ENCODE measurements at regions not wholly inside any gene's neighbourhood (a gene's known extent, or its start where the extent isn't known, plus 50 kb on each side); places are given as distances from the start of the nearest gene placed in this dataset.

DNA sequence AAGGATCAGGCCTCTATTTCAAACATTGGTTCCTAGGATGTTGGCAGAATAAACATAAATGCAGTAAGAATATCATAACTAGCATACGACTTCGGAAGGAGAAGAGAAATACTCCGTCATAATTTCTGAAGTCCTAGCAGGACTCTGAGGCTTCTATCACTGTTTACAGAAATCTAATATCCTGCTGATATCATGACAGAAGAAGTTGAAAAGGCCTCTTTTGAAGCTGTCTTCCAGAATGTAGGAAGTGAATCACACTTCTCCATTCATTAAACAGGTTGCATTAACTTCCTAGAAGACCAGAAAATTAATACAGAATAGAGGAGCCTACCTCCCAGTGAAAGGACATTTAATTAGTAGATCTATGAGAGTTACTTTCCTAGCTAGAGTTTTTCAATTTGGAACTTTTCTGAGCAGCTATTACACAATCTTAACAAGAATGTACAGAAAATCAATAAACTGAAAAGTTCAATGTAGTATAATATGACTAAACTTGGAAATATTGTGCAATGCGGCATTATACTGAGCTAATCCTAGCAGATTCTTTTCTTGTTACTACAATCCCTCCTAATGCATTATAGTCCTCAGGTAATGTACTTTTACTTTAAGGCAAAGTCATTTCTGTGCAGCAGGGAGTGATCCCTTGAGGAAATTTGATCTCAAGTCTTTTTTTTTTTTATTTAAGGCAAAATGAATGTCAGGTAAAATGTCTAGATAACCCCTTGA is 622.6 kb upstream of the CELF2 start:
- no peak for DNase-seq (ENCODE audit: low read depth, low spot score)

GRCh38 chr10:10396601-10397000 is 621.1 kb upstream of the CELF2 start:
- DNase-seq (ENCODE audit: low read depth, low spot score), result no peak

- DNase-seq (ENCODE audit: low read depth, low spot score), result no peak
These were observed 619.8 kb upstream of the CELF2 start for GRCh38 chr10:10397906-10398305.

GRCh38 chr10:10403762-10404161 is 613.9 kb upstream of the CELF2 start:
- peak; percentile 14 for DNase-seq (ENCODE audit: low read depth, low spot score)

DNA sequence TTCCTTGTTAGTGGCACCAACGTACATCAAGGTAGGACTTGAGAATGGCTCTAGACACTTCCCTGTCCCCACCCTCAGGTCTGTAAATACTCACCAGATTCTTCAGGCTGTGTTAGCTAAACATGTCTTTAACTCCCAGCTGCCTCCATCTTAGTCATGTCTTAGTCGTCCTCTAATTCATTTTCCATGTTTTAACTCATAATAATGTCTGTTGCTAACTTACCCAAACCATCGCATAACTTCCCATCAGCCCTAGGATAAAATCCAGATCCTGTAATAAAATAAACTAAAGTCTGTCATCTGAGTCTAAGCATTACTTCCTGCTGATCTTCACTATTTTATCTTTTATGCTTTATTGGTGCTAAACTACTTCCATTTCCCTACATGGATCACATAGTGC is 600.0 kb upstream of the CELF2 start:
- DNase-seq (ENCODE audit: low read depth, low spot score), result no peak

DNA sequence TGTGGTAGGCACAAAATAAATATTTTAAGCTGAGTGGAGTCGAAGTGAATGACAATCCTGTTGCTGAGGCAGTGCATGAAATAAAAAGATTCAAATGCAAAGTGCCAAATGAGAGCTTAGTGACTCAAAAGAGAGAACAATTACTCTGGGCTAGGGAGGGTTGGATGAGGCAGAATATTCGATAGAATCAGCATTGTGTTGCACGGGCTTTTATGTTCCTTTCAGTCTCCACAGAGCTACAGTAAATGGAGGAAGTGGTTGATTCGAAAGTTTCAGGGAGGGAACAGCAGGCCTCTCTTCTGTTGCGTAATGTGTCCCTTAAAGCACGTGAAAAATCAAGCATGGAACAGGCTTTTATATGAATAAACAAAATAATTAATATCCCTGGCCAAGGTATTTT is 599.3 kb upstream of the CELF2 start:
- DNase-seq (ENCODE audit: low read depth, low spot score), result peak; percentile 5

GRCh38 chr10:10421071-10421470 is 596.6 kb upstream of the CELF2 start:
- no peak for DNase-seq (ENCODE audit: low read depth, low spot score)

DNA sequence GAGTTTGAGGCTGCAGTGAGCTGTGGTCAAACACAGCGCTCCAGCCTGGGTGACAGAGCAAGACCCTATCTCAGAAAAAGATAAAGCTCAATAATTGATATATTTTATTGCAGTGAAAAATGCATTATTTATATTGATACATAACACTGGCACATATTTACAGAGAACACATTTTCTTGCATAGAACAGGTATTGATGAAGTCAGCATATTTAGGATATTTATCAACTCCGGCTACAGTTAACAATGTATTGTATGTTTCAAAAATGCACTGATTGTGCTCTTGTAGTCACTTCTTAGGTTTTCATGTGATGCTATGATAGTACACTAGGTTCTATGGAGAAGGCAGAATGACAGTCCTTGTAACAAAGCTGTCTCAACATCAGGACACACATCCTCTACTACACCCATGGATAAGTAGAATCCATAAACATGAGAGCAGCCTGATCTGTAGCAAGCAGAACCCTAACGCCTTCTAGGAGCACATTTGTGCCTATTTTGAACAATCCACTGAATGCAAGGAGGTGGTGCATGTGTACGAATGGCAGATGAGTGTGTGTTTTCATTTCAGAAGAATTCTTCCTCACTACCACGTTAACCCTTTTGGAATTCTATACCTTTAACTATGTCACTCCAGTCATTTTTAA is 586.1 kb upstream of the CELF2 start:
- DNase-seq (ENCODE audit: low read depth, low spot score), result no peak

DNA sequence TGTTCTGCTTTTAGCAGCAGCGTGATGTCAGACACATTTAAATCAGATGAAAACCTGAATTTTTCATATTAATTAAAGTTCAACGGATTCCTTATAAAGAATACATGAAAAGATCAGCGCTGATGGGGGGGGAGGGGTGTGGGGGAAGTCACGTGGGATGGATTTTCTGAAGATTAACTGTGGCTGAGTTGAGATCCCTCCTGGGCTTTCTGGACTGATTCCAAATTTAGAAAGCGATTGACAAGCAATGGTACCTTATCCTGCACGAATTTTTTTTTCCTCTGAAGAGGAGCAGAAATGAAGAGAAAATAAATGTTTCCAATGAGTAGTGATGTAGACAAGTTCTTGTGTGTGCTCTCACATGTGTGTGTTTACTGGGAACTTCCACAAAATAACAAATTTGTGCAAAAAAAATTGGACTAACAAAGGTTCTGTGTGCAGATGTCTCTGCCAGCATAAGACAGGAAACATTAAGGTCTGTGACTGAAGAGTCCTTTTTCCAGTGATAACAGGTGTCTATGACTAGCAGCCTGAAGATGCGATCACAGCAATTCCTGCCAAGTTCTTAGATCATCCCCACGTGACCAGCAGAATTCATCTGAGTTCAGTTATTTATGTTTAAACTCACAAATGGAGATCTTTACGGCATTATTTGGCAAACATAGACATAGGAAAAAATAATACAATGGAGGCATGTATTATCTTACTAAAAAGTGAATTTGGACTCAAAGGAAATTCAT is 585.2 kb upstream of the CELF2 start:
- DNase-seq (ENCODE audit: low read depth, low spot score), result no peak

DNA sequence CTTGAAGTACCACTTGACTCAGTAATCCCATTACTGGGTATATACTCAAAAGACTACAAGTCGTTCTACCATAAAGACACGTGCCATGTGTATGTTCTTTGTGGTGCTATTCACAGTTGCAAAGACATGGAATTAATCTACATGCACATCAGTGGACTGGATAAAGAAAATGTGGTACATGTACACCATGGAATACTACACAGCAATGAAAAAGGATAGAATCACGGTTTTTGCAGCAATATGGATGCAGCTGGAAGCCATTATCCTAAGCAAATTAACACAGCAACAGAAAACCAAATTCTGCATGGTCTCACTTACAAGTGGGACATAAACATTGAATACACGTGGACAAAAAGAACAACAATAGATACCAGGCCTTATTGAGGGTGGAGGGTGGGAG is 583.4 kb upstream of the CELF2 start:
- no peak for DNase-seq (ENCODE audit: low read depth, low spot score)

- no peak for DNase-seq (ENCODE audit: low read depth, low spot score)
These were observed 579.8 kb upstream of the CELF2 start for GRCh38 chr10:10437886-10438285.

DNA sequence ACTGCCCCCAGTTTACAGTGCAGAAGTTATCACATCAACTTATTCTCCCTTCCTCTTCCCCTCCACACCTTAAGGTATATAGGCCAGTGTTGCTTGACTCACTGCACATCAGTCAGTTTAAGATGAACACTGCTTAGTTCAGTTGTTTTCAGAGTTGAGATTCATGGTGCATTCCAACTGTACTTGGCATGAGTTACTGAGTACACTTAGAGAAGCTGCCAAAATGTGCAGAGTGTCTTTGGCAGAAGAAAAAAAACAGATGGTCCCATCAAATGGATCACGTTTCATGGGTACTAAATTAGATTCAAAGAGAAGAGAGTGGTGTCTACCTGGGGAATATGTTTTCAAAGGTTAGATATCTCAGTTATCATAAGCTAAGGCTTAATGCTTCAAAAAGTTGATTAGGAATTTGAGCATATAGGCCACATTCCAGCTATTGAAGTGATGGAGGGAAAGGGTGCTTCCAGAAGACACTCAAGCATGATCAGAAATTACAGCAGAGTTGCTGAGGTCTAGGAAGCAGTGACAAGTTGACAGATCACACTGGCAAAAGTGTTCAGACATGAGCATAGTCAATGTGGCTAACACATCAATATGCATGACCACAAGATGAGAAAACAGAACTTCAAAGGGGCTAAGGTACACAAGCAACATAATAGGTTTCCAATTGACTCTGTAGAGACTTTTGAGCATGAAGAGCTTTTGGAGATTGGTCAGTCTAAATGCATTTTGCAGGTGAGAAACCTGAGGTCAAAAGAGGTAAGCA is 579.2 kb upstream of the CELF2 start:
- peak; percentile 34 for DNase-seq (ENCODE audit: low read depth, low spot score)

- DNase-seq (ENCODE audit: low read depth, low spot score), result no peak
These were observed 560.8 kb upstream of the CELF2 start for GRCh38 chr10:10456856-10457255.

DNA sequence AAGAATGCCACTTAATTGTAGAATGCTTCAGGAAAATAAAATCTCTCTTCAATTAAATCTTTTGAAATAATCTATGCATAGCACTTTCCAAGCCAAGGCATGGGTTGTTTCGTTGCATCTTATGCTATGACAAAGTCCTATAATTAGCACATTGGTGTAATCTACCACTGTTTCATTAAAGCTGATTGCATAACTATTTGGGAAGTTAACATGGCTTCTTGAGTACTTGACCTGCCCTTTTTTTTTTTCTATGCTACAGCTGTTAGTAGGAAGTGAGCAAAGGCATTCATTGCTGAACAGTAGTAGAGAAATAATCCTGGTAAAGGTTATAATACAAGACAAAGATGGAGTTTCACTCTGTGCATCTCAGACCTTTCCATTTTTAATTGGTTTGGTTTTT is 557.2 kb upstream of the CELF2 start:
- DNase-seq (ENCODE audit: low read depth, low spot score), result no peak

DNA sequence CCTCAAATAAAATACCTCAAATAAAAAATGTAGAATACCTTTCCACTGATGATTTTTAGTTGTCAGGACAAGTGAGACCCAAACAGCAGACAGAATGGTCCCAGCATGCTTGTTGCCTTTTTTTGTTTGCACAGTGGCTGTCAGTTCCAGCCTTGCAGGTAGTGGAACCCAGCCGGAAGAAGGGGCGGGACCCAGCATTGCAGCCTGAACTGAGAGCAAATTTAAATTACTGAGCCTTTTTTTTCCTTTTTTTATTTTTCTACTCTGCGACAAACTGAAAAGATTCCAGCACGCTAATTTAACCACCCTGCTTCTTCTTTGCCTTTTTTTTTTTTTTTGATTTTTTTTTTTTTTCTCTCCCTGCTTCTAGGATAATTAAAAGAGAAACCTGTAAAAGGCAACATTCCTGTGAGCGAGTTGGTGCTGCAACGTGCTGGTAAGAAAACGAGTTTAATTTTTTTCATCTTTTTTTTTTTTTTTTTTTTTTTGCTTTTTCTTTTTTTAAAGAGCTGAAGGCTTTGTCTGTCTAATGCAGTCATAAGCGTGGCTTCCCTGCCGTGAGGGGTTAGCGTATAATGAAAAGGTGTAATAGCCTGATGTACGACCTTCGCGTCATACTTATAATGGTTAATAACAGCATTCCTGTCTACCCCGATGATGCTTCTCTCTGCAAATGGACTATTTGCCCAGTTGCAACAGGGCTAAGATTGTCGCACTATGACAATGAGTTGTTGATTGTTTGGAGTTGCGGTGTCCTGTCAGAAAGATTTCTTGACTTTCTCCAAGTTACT is 555.3 kb upstream of the CELF2 start:
- DNase-seq (ENCODE audit: low read depth, low spot score), result peak; percentile 7

GRCh38 chr10:10471758-10472157 is 545.9 kb upstream of the CELF2 start:
- no peak for DNase-seq (ENCODE audit: low read depth, low spot score)

DNA sequence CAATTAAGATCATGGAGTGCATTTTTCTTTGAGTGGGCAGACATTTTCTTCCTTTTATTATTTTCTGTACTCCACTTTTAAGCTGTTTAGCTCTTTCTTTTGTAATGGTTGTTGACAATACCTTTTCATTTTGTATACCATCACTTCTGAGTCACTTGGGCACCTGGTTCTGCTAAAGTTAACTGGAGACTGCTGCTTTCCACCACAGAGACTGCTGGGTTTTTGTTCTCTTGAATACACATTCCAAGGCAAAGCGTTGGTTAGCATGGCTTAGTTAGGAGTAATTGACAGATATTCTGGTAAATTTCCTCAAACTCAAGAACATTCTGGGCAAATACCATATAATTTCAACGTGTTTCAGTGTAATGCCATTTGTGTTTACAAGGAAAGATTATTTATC is 541.9 kb upstream of the CELF2 start:
- DNase-seq (ENCODE audit: low read depth, low spot score), result no peak

DNA sequence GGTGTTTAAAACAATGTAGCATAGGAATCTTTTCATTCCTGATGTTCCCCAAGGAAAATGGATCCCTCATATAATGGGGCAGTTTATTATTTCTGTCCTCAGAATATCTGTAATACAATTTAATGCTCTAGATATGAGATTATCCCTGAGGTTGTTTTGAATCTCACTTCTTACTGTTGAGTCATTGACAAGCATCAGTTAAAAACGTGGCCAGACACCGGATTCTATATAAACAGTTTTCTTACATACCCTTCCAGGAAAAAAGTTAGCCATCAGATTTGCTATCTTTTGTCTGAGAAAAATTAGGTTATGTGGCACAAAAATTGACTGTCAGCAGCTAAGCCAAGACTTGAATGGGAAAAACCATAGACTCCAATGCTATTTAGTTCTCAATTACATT is 539.8 kb upstream of the CELF2 start:
- no peak for DNase-seq (ENCODE audit: low read depth, low spot score)

GRCh38 chr10:10479465-10479864 is 538.2 kb upstream of the CELF2 start:
- no peak for DNase-seq (ENCODE audit: low read depth, low spot score)

- no peak for DNase-seq (ENCODE audit: low read depth, low spot score)
These were observed 535.1 kb upstream of the CELF2 start for GRCh38 chr10:10482613-10483012.

DNA sequence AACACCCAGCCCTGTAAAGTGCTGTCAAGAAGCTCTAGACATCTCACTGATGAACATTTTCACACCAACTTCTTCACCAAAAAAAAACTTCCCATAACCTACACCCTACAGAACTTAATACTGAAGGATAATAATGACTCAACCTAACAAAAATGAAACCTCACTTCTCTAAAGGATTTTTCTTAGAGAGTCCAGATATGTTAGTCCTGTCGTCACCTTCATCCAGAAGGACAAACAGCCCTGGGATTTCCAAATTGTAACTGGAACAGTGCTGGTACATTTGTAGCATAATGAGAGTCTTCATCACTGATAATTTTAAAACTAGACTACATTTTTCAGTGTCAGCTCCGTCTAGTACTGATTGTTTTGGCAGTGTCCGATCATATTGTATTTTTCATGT is 528.6 kb upstream of the CELF2 start:
- DNase-seq (ENCODE audit: low read depth, low spot score), result no peak
